ENCODE measurements at regions not wholly inside any gene's neighbourhood (a gene's known extent, or its start where the extent isn't known, plus 50 kb on each side); places are given as distances from the start of the nearest gene placed in this dataset.

- H3K4me1 ChIP-seq (ENCODE audit: insufficient read depth, poor library complexity, severe bottlenecking): no peaks in the 10 kb centered on the region
- ATAC-seq (ENCODE audit: low read depth) (no peak), DNase-seq (ENCODE audit: low spot score) (no peak)
- H3K9me3 ChIP-seq (ENCODE audit: severe bottlenecking): no peaks in the 10 kb centered on the region
- H3K4me3 ChIP-seq (ENCODE audit: severe bottlenecking): no peak overlapping the region
- H3K36me3 ChIP-seq (ENCODE audit: low read depth): no peaks in the 10 kb centered on the region
- no peak overlapping the region for H3K27ac ChIP-seq (ENCODE audit: poor library complexity, severe bottlenecking)
- TF ChIP-seq, protein P1, sequence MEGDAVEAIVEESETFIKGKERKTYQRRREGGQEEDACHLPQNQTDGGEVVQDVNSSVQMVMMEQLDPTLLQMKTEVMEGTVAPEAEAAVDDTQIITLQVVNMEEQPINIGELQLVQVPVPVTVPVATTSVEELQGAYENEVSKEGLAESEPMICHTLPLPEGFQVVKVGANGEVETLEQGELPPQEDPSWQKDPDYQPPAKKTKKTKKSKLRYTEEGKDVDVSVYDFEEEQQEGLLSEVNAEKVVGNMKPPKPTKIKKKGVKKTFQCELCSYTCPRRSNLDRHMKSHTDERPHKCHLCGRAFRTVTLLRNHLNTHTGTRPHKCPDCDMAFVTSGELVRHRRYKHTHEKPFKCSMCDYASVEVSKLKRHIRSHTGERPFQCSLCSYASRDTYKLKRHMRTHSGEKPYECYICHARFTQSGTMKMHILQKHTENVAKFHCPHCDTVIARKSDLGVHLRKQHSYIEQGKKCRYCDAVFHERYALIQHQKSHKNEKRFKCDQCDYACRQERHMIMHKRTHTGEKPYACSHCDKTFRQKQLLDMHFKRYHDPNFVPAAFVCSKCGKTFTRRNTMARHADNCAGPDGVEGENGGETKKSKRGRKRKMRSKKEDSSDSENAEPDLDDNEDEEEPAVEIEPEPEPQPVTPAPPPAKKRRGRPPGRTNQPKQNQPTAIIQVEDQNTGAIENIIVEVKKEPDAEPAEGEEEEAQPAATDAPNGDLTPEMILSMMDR (IDR thresholded peaks at IDR 0.05; ENCODE audit: poor library complexity, severe bottlenecking): no peak
- no peaks in the 10 kb centered on the region for H3K27me3 ChIP-seq (ENCODE audit: insufficient read depth, poor library complexity, severe bottlenecking)
Measured at GRCh38 chr1:59188413-59189213, 108.3 kb upstream of the FGGY start.

GRCh38 chr1:59193443-59194093 is 103.3 kb upstream of the FGGY start:
- DNase-seq (ENCODE audit: low spot score) (no peak), ATAC-seq (ENCODE audit: low read depth) (no peak)
- no peaks in the 10 kb centered on the region for H3K9me3 ChIP-seq (ENCODE audit: severe bottlenecking)
- H3K4me3 ChIP-seq (ENCODE audit: severe bottlenecking): no peak overlapping the region
- H3K27me3 ChIP-seq (ENCODE audit: insufficient read depth, poor library complexity, severe bottlenecking): no peaks in the 10 kb centered on the region
- no peak overlapping the region for H3K27ac ChIP-seq (ENCODE audit: poor library complexity, severe bottlenecking)
- TF ChIP-seq, protein P1 (IDR thresholded peaks at IDR 0.05; ENCODE audit: poor library complexity, severe bottlenecking): no peak
- H3K36me3 ChIP-seq (ENCODE audit: low read depth): no peaks in the 10 kb centered on the region
- no peaks in the 10 kb centered on the region for H3K4me1 ChIP-seq (ENCODE audit: insufficient read depth, poor library complexity, severe bottlenecking)

DNA sequence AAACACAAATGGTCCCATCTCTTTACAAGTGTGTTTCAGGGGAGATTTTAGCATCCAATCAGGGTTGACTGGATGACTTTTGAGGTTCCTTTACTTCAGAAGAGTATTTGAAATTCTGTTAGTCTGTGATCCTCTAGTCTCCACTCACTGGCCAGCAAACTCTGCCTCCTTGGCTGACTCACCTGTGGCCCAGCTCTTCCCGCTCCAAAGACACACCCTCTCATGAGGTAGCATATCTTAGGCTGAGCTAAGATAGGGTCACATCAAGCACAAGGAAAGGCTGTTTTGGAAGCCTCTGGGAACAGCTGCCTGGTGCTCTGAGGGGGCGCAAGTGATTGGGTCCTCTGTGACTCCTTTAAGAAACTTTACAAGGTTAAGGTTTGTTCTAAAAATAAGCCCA is 102.3 kb upstream of the FGGY start:
- no peaks in the 10 kb centered on the region for H3K36me3 ChIP-seq (ENCODE audit: low read depth)
- DNase-seq (ENCODE audit: low spot score): no peak
- TF ChIP-seq, protein P1 (IDR thresholded peaks at IDR 0.05; ENCODE audit: poor library complexity, severe bottlenecking): no peak

GRCh38 chr1:59195151-59195550 is 101.7 kb upstream of the FGGY start:
- no peaks in the 10 kb centered on the region for H3K36me3 ChIP-seq (ENCODE audit: low read depth)
- no peaks in the 10 kb centered on the region for H3K4me1 ChIP-seq (ENCODE audit: insufficient read depth, poor library complexity, severe bottlenecking)
- H3K27ac ChIP-seq (ENCODE audit: poor library complexity, severe bottlenecking): no peak overlapping the region
- no peaks in the 10 kb centered on the region for H3K9me3 ChIP-seq (ENCODE audit: severe bottlenecking)
- TF ChIP-seq, protein P1 (IDR thresholded peaks at IDR 0.05; ENCODE audit: poor library complexity, severe bottlenecking): no peak
- DNase-seq (ENCODE audit: low spot score) (no peak), ATAC-seq (ENCODE audit: low read depth) (no peak)
- H3K4me3 ChIP-seq (ENCODE audit: severe bottlenecking): no peak overlapping the region
- H3K27me3 ChIP-seq (ENCODE audit: insufficient read depth, poor library complexity, severe bottlenecking): no peaks in the 10 kb centered on the region

More for the DNA sequence above, 102.3 kb upstream of the FGGY start:
- Histone ChIP-seq H3K27ac (ENCODE audit: poor library complexity, severe bottlenecking) (no peak overlapping the region), H3K27me3 (ENCODE audit: insufficient read depth, poor library complexity, severe bottlenecking) (no peaks in the 10 kb centered on the region), H3K4me1 (ENCODE audit: insufficient read depth, poor library complexity, severe bottlenecking) (no peaks in the 10 kb centered on the region), H3K4me3 (ENCODE audit: severe bottlenecking) (no peak overlapping the region), H3K9me3 (ENCODE audit: severe bottlenecking) (no peaks in the 10 kb centered on the region)
- peak; percentile 74 for ATAC-seq (ENCODE audit: low read depth)

GRCh38 chr1:59198564-59198963 is 98.3 kb upstream of the FGGY start:
- no peaks in the 10 kb centered on the region for H3K4me1 ChIP-seq (ENCODE audit: insufficient read depth, poor library complexity, severe bottlenecking)
- H3K9me3 ChIP-seq (ENCODE audit: severe bottlenecking): no peaks in the 10 kb centered on the region
- DNase-seq (ENCODE audit: low spot score) (no peak), ATAC-seq (ENCODE audit: low read depth) (no peak)
- no peak overlapping the region for H3K27ac ChIP-seq (ENCODE audit: poor library complexity, severe bottlenecking)
- TF ChIP-seq, protein P1 (IDR thresholded peaks at IDR 0.05; ENCODE audit: poor library complexity, severe bottlenecking): no peak
- H3K27me3 ChIP-seq (ENCODE audit: insufficient read depth, poor library complexity, severe bottlenecking): no peaks in the 10 kb centered on the region
- H3K4me3 ChIP-seq (ENCODE audit: severe bottlenecking): no peak overlapping the region
- no peaks in the 10 kb centered on the region for H3K36me3 ChIP-seq (ENCODE audit: low read depth)
